H9 (cell line): ENCODE measurements at regions not wholly inside any gene's neighbourhood (a gene's known extent, or its start where the extent isn't known, plus 50 kb on each side); places are given as distances from the start of the nearest gene placed in this dataset.

Source experiments
- DNase-seq: peaks from one replicate; pipeline ENCODE4 v3.0.0-alpha.2; 2017
- H2AFZ ChIP-seq: one replicate; pipeline ENCODE4 v1.6.1; 2013; ENCODE audit warnings: mild to moderate bottlenecking, low read length, control low read depth, moderate library complexity
- H2AK5ac ChIP-seq: 2 replicates; pipeline ENCODE4 v1.6.1; 2013; ENCODE audit warnings: low read length, control low read depth, mixed read lengths; ENCODE audit not compliant: insufficient read length
- H2BK120ac ChIP-seq: one replicate; pipeline ENCODE4 v1.6.1; 2013; ENCODE audit warnings: low read depth, mild to moderate bottlenecking, low read length, control low read depth, inconsistent platforms; ENCODE audit not compliant: poor library complexity, severe bottlenecking
- H2BK12ac ChIP-seq: 2 replicates; pipeline ENCODE4 v1.6.1; 2013; ENCODE audit warnings: low read length, control low read depth, mixed read lengths, low read depth; ENCODE audit not compliant: insufficient read length
- H2BK15ac ChIP-seq: 2 replicates; pipeline ENCODE4 v1.6.1; 2013; ENCODE audit warnings: low read depth, low read length, control low read depth
- H2BK20ac ChIP-seq: one replicate; pipeline ENCODE4 v1.6.1; 2013; ENCODE audit warnings: low read depth, mild to moderate bottlenecking, low read length, control low read depth, inconsistent platforms; ENCODE audit not compliant: poor library complexity, severe bottlenecking
- H2BK5ac ChIP-seq: 2 replicates; pipeline ENCODE4 v1.6.1; 2013; ENCODE audit warnings: low read length, control low read depth, mixed read lengths; ENCODE audit not compliant: insufficient read length
- H3K14ac ChIP-seq: 2 replicates; pipeline ENCODE4 v1.6.1; 2013; ENCODE audit warnings: low read length, control low read depth; ENCODE audit not compliant: insufficient read depth
- H3K18ac ChIP-seq: 2 replicates; pipeline ENCODE4 v1.6.1; 2013; ENCODE audit warnings: low read depth, mild to moderate bottlenecking, mixed read lengths, low read length, control low read depth; ENCODE audit not compliant: insufficient read length
- H3K23ac ChIP-seq: 2 replicates; pipeline ENCODE4 v1.6.1; 2013; ENCODE audit warnings: low read length, control low read depth, mixed read lengths, low read depth; ENCODE audit not compliant: insufficient read length
- H3K23me2 ChIP-seq: 2 replicates; pipeline ENCODE4 v1.6.1; 2013; ENCODE audit warnings: low read depth, mild to moderate bottlenecking, mixed read lengths, low read length, control low read depth; ENCODE audit not compliant: insufficient read length, poor library complexity, severe bottlenecking
- H3K27ac ChIP-seq: 2 replicates; pipeline ENCODE4 v1.5.1; 2013; ENCODE audit warnings: low read length, control low read depth, mixed read lengths, low read depth; ENCODE audit not compliant: insufficient read length
- H3K27me3 ChIP-seq: 2 replicates; pipeline ENCODE4 v1.6.1; 2013; ENCODE audit warnings: low read length, control low read depth, inconsistent platforms; ENCODE audit not compliant: insufficient read depth
- H3K4ac ChIP-seq: 2 replicates; pipeline ENCODE4 v1.6.1; 2013; ENCODE audit warnings: low read depth, mild to moderate bottlenecking, control low read depth, inconsistent platforms, low read length, moderate library complexity
- H3K4me1 ChIP-seq: 2 replicates; pipeline ENCODE4 v1.6.1; 2013; ENCODE audit warnings: low read length, control low read depth, inconsistent platforms; ENCODE audit not compliant: insufficient read depth
- H3K4me2 ChIP-seq: 2 replicates; pipeline ENCODE4 v1.6.1; 2013; ENCODE audit warnings: low read length, control low read depth, mixed read lengths; ENCODE audit not compliant: insufficient read length, insufficient read depth
- H3K56ac ChIP-seq: 2 replicates; pipeline ENCODE4 v1.6.1; 2013; ENCODE audit warnings: low read depth, mild to moderate bottlenecking, mixed read lengths, low read length, control low read depth; ENCODE audit not compliant: insufficient read length
- H3K79me1 ChIP-seq: 2 replicates; pipeline ENCODE4 v1.6.1; 2013; ENCODE audit warnings: low read depth, mild to moderate bottlenecking, moderate library complexity, low read length, control low read depth, inconsistent platforms; ENCODE audit not compliant: insufficient read depth, poor library complexity, severe bottlenecking
- H3K79me2 ChIP-seq: 2 replicates; pipeline ENCODE4 v1.6.1; 2013; ENCODE audit warnings: low read length, control low read depth, inconsistent platforms; ENCODE audit not compliant: insufficient read depth
- H3K9ac ChIP-seq: 2 replicates; pipeline ENCODE4 v1.6.1; 2013; ENCODE audit warnings: low read length, control low read depth, mixed read lengths; ENCODE audit not compliant: insufficient read length; ENCODE audit errors: extremely low read depth
- H3K9me3 ChIP-seq: one replicate; pipeline ENCODE4 v1.6.1; 2013; ENCODE audit warnings: low read depth, low read length, inconsistent platforms; ENCODE audit not compliant: control insufficient read depth
- H3T11ph ChIP-seq: one replicate; pipeline ENCODE4 v1.6.1; 2013; ENCODE audit warnings: mild to moderate bottlenecking, low read length, control low read depth, inconsistent platforms
- H4K20me1 ChIP-seq: one replicate; pipeline ENCODE4 v1.6.1; 2013; ENCODE audit not compliant: control insufficient read depth, insufficient read length, insufficient read depth
- H4K5ac ChIP-seq: 2 replicates; pipeline ENCODE4 v1.6.1; 2013; ENCODE audit warnings: low read depth, mild to moderate bottlenecking, mixed read lengths, low read length, control low read depth; ENCODE audit not compliant: insufficient read length
- H4K8ac ChIP-seq: replicated peaks from 2 replicates; pipeline ENCODE4 v1.6.1; 2013; ENCODE audit warnings: low read length, control low read depth, mixed read lengths, low read depth; ENCODE audit not compliant: insufficient read length
- H4K91ac ChIP-seq: 2 replicates; pipeline ENCODE4 v1.6.1; 2013; ENCODE audit warnings: low read depth, mild to moderate bottlenecking, moderate library complexity, mixed read lengths, low read length, control low read depth; ENCODE audit not compliant: insufficient read length
- H3K27ac Mint-ChIP-seq, 3 experiments: 2 replicates in 2 of 3; 3 replicates in 1 of 3; pipeline ENCODE4 v1.8.0; 2020 to 2021; ENCODE audit warnings: mixed read lengths in 3 of 3, mild to moderate bottlenecking in 1 of 3, moderate library complexity in 1 of 3
- H3K27me3 Mint-ChIP-seq: 2 replicates; pipeline ENCODE4 v1.8.0; 2021; ENCODE audit warnings: low read depth, mild to moderate bottlenecking, moderate library complexity, mixed read lengths
- H3K36me3 Mint-ChIP-seq, 3 experiments: 2 replicates in 2 of 3; 3 replicates in 1 of 3; pipeline ENCODE4 v1.8.0; 2020 to 2021; ENCODE audit warnings: low read depth in 3 of 3, mixed read lengths in 3 of 3; ENCODE audit not compliant: insufficient read depth in 1 of 3
- H3K4me1 Mint-ChIP-seq, 2 experiments: 2 replicates each; pipeline ENCODE4 v1.8.0; 2020; ENCODE audit warnings: mixed read lengths in 2 of 2
- H3K4me3 Mint-ChIP-seq, 2 experiments: 2 replicates in 1 of 2; 3 replicates in 1 of 2; pipeline ENCODE4 v1.8.0; 2020 to 2021; ENCODE audit warnings: mild to moderate bottlenecking in 2 of 2, mixed read lengths in 2 of 2, moderate library complexity in 1 of 2
- H3K9me3 Mint-ChIP-seq, 2 experiments: 2 replicates in 1 of 2; 3 replicates in 1 of 2; pipeline ENCODE4 v1.8.0; 2020; ENCODE audit warnings: mild to moderate bottlenecking in 2 of 2, mixed read lengths in 2 of 2, moderate library complexity in 1 of 2
- CTCF ChIP-seq: fragments of 200-600 bp; sonication (generic); conservative IDR thresholded peaks from 3 replicates; pipeline ENCODE4 v1.8.0; 2021; ENCODE audit warnings: antibody characterized with exemption, mild to moderate bottlenecking

GRCh38 chr16:86952769-86953168 lies 364.4 kb downstream of the C16orf95 start:
- Histone ChIP-seq H4K5ac (no peak overlapping the region), H3K79me2 (no peaks in the 10 kb centered on the region), H2AFZ (no peak overlapping the region), H3K4me1 (no peaks in the 10 kb centered on the region), H2BK5ac (no peak overlapping the region), H2BK20ac (no peak overlapping the region), H3K27ac (no peak overlapping the region), H3K27me3 (no peaks in the 10 kb centered on the region), H4K8ac (no peak overlapping the region), H3K14ac (no peak overlapping the region), H3K4ac (no peak overlapping the region), H3T11ph (no peak overlapping the region), H2AK5ac (no peak overlapping the region), H2BK15ac (no peak overlapping the region), H3K23me2 (no peaks in the 10 kb centered on the region), H3K23ac (no peak overlapping the region), H4K91ac (no peak overlapping the region), H2BK120ac (no peak overlapping the region), H3K4me2 (no peak overlapping the region), H3K56ac (no peak overlapping the region), H3K18ac (no peak overlapping the region), H3K9ac (no peak overlapping the region), H3K79me1 (no peaks in the 10 kb centered on the region), H4K20me1 (no peaks in the 10 kb centered on the region), H2BK12ac (no peak overlapping the region), H3K9me3 (no peaks in the 10 kb centered on the region)
- DNase-seq = no peak
- H3K4me3 Mint-ChIP-seq = no peak overlapping the region
- peaks cover 0 to 7% (median 4%) of the 10 kb centered on the region in 3 experiments; a peak in 2 of 7 replicates for H3K36me3 Mint-ChIP-seq
- no peak for TF ChIP-seq CTCF
- H3K27me3 Mint-ChIP-seq = peaks cover 6% of the 10 kb centered on the region
- no peak overlapping the region for H3K27ac Mint-ChIP-seq
- H3K9me3 Mint-ChIP-seq = peaks cover 4 to 10% of the 10 kb centered on the region in 2 experiments; a peak in 4 of 5 replicates
- peaks cover 4 to 6% of the 10 kb centered on the region in 2 experiments; a peak in 3 of 4 replicates for H3K4me1 Mint-ChIP-seq
